Neural cell (in vitro differentiated cells): ENCODE measurements at regions not wholly inside any gene's neighbourhood (a gene's known extent, or its start where the extent isn't known, plus 50 kb on each side); places are given as distances from the start of the nearest gene placed in this dataset.

ENCODE experiments used
- H2AFZ ChIP-seq: fragments of 200-600, 300-800 bp; sonication (generic), shearing (Covaris generic); 2 replicates; pipeline ENCODE4 v1.6.0; 2014; ENCODE audit warnings: low read depth, mild to moderate bottlenecking, antibody characterized with exemption, low read length, moderate library complexity
- H3F3A ChIP-seq: fragments of 200-600 bp; shearing (Covaris generic); 2 replicates; pipeline ENCODE4 v1.6.1; 2016; ENCODE audit warnings: mild to moderate bottlenecking, moderate library complexity, mixed read lengths, antibody characterized with exemption, low read length; ENCODE audit not compliant: insufficient read depth, poor library complexity, severe bottlenecking
- H3K27ac ChIP-seq: fragments of 200-600, 300-800 bp; sonication (generic), shearing (Covaris generic); 2 replicates; pipeline ENCODE4 v1.5.1; 2014; ENCODE audit warnings: mild to moderate bottlenecking, low read length, moderate library complexity
- H3K27me3 ChIP-seq: fragments of 300-800, 200-600 bp; sonication (generic), shearing (Covaris generic); 2 replicates; pipeline ENCODE4 v1.6.0; 2014; ENCODE audit warnings: mild to moderate bottlenecking, low read depth, low read length, moderate library complexity; ENCODE audit not compliant: insufficient read depth
- H3K36me3 ChIP-seq: fragments of 300-800, 200-600 bp; sonication (generic), shearing (Covaris generic); 2 replicates; pipeline ENCODE4 v1.5.1; 2014; ENCODE audit warnings: mild to moderate bottlenecking, antibody characterized with exemption, low read length, moderate library complexity; ENCODE audit not compliant: insufficient read depth
- H3K4me2 ChIP-seq: fragments of 300-800, 200-600 bp; sonication (generic), shearing (Covaris generic); 2 replicates; pipeline ENCODE4 v1.6.0; 2014; ENCODE audit warnings: mild to moderate bottlenecking, low read length
- H3K4me3 ChIP-seq: fragments of 300-800, 200-600 bp; sonication (generic), shearing (Covaris generic); 2 replicates; pipeline ENCODE4 v1.5.1; 2014; ENCODE audit warnings: mild to moderate bottlenecking, low read length, moderate library complexity
- H3K79me2 ChIP-seq: fragments of 200-600 bp; shearing (Covaris generic); replicated peaks from 2 replicates; pipeline ENCODE4 v1.6.0; 2014; ENCODE audit warnings: mild to moderate bottlenecking, low read length, moderate library complexity; ENCODE audit not compliant: insufficient read depth
- H3K9ac ChIP-seq: fragments of 300-800, 200-600 bp; sonication (generic), shearing (Covaris generic); 2 replicates; pipeline ENCODE4 v1.6.1; 2016; ENCODE audit warnings: mild to moderate bottlenecking, low read length, mixed read lengths
- H3K9me2 ChIP-seq: fragments of 200-600 bp; shearing (Covaris generic); 2 replicates; pipeline ENCODE4 v1.6.1; 2016; ENCODE audit warnings: mild to moderate bottlenecking, low read length, mixed read lengths; ENCODE audit not compliant: insufficient read depth
- H3K9me3 ChIP-seq: fragments of 200-600, 300-800 bp; sonication (generic), shearing (Covaris generic); 2 replicates; pipeline ENCODE4 v1.6.1; 2016; ENCODE audit warnings: mild to moderate bottlenecking, mixed run types, low read length, moderate library complexity, mixed read lengths
- H4K20me1 ChIP-seq: fragments of 200-600 bp; shearing (Covaris generic); 2 replicates; pipeline ENCODE4 v1.6.1; 2016; ENCODE audit warnings: mild to moderate bottlenecking, mixed run types; ENCODE audit not compliant: insufficient read depth
- CTCF ChIP-seq: fragments of 450-650 bp; IDR thresholded peaks from 2 replicates; pipeline ENCODE4 v1.5.1; 2014; ENCODE audit warnings: antibody characterized with exemption, mild to moderate bottlenecking, moderate library complexity; ENCODE audit not compliant: poor library complexity, severe bottlenecking
- EP300 ChIP-seq: fragments of 450-650 bp; conservative IDR thresholded peaks from 2 replicates; pipeline ENCODE4 v1.6.1; 2014; ENCODE audit warnings: antibody characterized with exemption, mild to moderate bottlenecking, moderate library complexity; ENCODE audit not compliant: poor library complexity, severe bottlenecking
- EZH2 ChIP-seq: fragments of 200-600, 300-800 bp; shearing (Covaris generic), sonication (generic); IDR thresholded peaks from 2 replicates; pipeline ENCODE4 v1.6.1; 2014; ENCODE audit warnings: antibody characterized with exemption, low read length, borderline replicate concordance, mild to moderate bottlenecking; ENCODE audit not compliant: insufficient read depth, poor library complexity, severe bottlenecking
- MXI1 ChIP-seq: fragments of 450-650 bp; conservative IDR thresholded peaks from 2 replicates; pipeline ENCODE4 v1.6.1; 2014; ENCODE audit warnings: antibody characterized with exemption, mild to moderate bottlenecking; ENCODE audit not compliant: poor library complexity, severe bottlenecking
- POLR2AphosphoS5 ChIP-seq: IDR thresholded peaks from 2 replicates; pipeline ENCODE4 v1.6.1; 2012
- RAD21 ChIP-seq: fragments of 450-650 bp; conservative IDR thresholded peaks from 2 replicates; pipeline ENCODE4 v1.6.1; 2014; ENCODE audit warnings: antibody characterized with exemption, mild to moderate bottlenecking, moderate library complexity
- SMC3 ChIP-seq: fragments of 450-650 bp; conservative IDR thresholded peaks from 2 replicates; pipeline ENCODE4 v1.6.1; 2014; ENCODE audit warnings: antibody characterized with exemption, mild to moderate bottlenecking, moderate library complexity; ENCODE audit not compliant: poor library complexity
- TAF1 ChIP-seq: IDR thresholded peaks from 2 replicates; pipeline ENCODE4 v1.6.1; 2012; ENCODE audit warnings: low read depth
- TF ChIP-seq, protein P1 (sequence below): IDR thresholded peaks from 2 replicates; pipeline ENCODE4 v1.6.1; 2012; ENCODE audit warnings: borderline replicate concordance

DNA sequence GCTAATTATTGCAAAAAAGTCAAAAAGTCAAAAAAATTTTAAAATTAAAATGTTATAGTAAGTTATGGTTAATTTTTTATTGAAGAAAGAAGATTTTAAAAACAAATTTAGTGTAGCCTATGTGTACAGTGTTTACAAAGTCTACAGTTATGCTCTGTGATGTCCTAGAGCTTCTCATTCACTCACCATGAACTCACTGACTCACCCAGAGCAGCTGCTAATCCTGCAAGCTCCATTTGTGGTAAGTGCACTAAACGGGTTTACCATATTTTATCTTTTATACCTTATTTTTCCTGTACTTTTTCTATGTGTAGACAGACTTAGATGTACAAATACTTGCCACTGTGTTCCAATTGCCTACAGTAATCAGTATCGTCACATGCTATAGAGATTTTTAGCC is 788.2 kb downstream of the DSC3 start:
- no peak overlapping the region for H3K27ac ChIP-seq
- H3K9me3 ChIP-seq: no peaks in the 10 kb centered on the region
- H3K4me2 ChIP-seq: no peak overlapping the region
- no peak overlapping the region for H3K4me3 ChIP-seq
- no peaks in the 10 kb centered on the region for H3F3A ChIP-seq
- TF ChIP-seq, protein P1, sequence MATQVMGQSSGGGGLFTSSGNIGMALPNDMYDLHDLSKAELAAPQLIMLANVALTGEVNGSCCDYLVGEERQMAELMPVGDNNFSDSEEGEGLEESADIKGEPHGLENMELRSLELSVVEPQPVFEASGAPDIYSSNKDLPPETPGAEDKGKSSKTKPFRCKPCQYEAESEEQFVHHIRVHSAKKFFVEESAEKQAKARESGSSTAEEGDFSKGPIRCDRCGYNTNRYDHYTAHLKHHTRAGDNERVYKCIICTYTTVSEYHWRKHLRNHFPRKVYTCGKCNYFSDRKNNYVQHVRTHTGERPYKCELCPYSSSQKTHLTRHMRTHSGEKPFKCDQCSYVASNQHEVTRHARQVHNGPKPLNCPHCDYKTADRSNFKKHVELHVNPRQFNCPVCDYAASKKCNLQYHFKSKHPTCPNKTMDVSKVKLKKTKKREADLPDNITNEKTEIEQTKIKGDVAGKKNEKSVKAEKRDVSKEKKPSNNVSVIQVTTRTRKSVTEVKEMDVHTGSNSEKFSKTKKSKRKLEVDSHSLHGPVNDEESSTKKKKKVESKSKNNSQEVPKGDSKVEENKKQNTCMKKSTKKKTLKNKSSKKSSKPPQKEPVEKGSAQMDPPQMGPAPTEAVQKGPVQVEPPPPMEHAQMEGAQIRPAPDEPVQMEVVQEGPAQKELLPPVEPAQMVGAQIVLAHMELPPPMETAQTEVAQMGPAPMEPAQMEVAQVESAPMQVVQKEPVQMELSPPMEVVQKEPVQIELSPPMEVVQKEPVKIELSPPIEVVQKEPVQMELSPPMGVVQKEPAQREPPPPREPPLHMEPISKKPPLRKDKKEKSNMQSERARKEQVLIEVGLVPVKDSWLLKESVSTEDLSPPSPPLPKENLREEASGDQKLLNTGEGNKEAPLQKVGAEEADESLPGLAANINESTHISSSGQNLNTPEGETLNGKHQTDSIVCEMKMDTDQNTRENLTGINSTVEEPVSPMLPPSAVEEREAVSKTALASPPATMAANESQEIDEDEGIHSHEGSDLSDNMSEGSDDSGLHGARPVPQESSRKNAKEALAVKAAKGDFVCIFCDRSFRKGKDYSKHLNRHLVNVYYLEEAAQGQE: no peak
- no peak for TF ChIP-seq RAD21
- TF ChIP-seq EZH2: no peak
- no peak for TF ChIP-seq EP300
- TF ChIP-seq POLR2AphosphoS5: no peak
- no peak for TF ChIP-seq TAF1
- no peak for TF ChIP-seq SMC3
- no peak for TF ChIP-seq MXI1
- TF ChIP-seq CTCF: no peak
- no peaks in the 10 kb centered on the region for H3K36me3 ChIP-seq
- H3K27me3 ChIP-seq: no peaks in the 10 kb centered on the region
- no peak overlapping the region for H2AFZ ChIP-seq
- no peaks in the 10 kb centered on the region for H3K9me2 ChIP-seq
- no peaks in the 10 kb centered on the region for H4K20me1 ChIP-seq
- no peaks in the 10 kb centered on the region for H3K79me2 ChIP-seq
- H3K9ac ChIP-seq: no peak overlapping the region

DNA sequence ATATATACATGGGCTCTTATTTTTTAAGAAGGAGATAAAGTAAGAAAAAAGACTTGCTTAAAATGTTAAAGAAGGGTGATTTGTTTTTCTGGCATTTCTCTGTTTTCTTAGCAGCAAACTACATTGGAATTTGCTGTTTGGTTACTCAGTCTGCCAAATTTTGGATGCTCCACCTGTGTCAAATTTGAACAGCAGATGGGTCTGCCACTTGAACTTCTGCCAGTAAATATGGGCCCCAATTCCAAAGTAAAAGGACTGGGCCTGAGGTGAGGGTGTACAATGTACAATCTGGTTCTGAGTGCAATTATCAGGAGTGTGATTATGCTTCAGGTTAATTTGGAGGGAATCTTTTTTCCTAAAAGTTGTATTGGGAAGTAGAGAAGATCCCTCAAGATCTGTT is 794.5 kb downstream of the DSC3 start:
- H3K79me2 ChIP-seq: no peaks in the 10 kb centered on the region
- no peak overlapping the region for H3K4me2 ChIP-seq
- H3F3A ChIP-seq: no peaks in the 10 kb centered on the region
- no peak overlapping the region for H3K4me3 ChIP-seq
- TF ChIP-seq RAD21 (no peak), SMC3 (no peak), MXI1 (no peak), POLR2AphosphoS5 (no peak), CTCF (no peak), EZH2 (no peak), EP300 (no peak), TAF1 (no peak)
- TF ChIP-seq, protein P1: no peak
- H3K9me3 ChIP-seq: no peaks in the 10 kb centered on the region
- no peaks in the 10 kb centered on the region for H3K27me3 ChIP-seq
- H3K9me2 ChIP-seq: no peaks in the 10 kb centered on the region
- no peaks in the 10 kb centered on the region for H3K36me3 ChIP-seq
- no peaks in the 10 kb centered on the region for H4K20me1 ChIP-seq
- H3K9ac ChIP-seq: no peak overlapping the region
- no peak overlapping the region for H3K27ac ChIP-seq
- no peak overlapping the region for H2AFZ ChIP-seq
